ENCODE measurements at regions not wholly inside any gene's neighbourhood (a gene's known extent, or its start where the extent isn't known, plus 50 kb on each side); places are given as distances from the start of the nearest gene placed in this dataset.

- TF ChIP-seq CTCF (IDR thresholded peaks at IDR 0.05) = no peak
- DNase-seq (ENCODE audit: low spot score) (no peak), ATAC-seq (ENCODE audit: insufficient number of reproducible peaks, low FRiP score, low read depth) (no peak)
- no peak overlapping the region for H3K27ac ChIP-seq
- H3K4me3 ChIP-seq = no peak overlapping the region
- no peaks in the 10 kb centered on the region for H3K9me3 ChIP-seq
- peaks cover 8 to 29% of the 10 kb centered on the region in 2 donors for H3K4me1 ChIP-seq (ENCODE audit: control insufficient read depth in 1 of 2, low read depth in 2 of 2)
- no peaks in the 10 kb centered on the region for H3K36me3 ChIP-seq
- no peaks in the 10 kb centered on the region for H3K27me3 ChIP-seq (replicated peaks; ENCODE audit: insufficient read depth)
These were observed 192.8 kb upstream of the SALL3 start for GRCh38 chr18:78786776-78787175.

GRCh38 chr18:78787751-78788150 lies 191.9 kb upstream of the SALL3 start:
- Histone ChIP-seq H3K9me3 (no peaks in the 10 kb centered on the region), H3K36me3 (no peaks in the 10 kb centered on the region), H3K4me1 (ENCODE audit: control insufficient read depth in 1 of 2, low read depth in 2 of 2) (peaks cover 8 to 29% of the 10 kb centered on the region in 2 donors), H3K4me3 (no peak overlapping the region), H3K27me3 (replicated peaks; ENCODE audit: insufficient read depth) (no peaks in the 10 kb centered on the region), H3K27ac (no peak overlapping the region)
- no peak for TF ChIP-seq CTCF (IDR thresholded peaks at IDR 0.05)
- no peak for DNase-seq (ENCODE audit: low spot score)
- ATAC-seq (ENCODE audit: insufficient number of reproducible peaks, low FRiP score, low read depth) = no peak

GRCh38 chr18:78788161-78788560 lies 191.5 kb upstream of the SALL3 start:
- no peaks in the 10 kb centered on the region for H3K9me3 ChIP-seq
- peaks cover 8 to 29% of the 10 kb centered on the region in 2 donors for H3K4me1 ChIP-seq (ENCODE audit: control insufficient read depth in 1 of 2, low read depth in 2 of 2)
- no peak for DNase-seq (ENCODE audit: low spot score)
- no peak overlapping the region for H3K4me3 ChIP-seq
- TF ChIP-seq CTCF (IDR thresholded peaks at IDR 0.05) = no peak
- H3K27ac ChIP-seq = no peak overlapping the region
- H3K36me3 ChIP-seq = no peaks in the 10 kb centered on the region
- H3K27me3 ChIP-seq (replicated peaks; ENCODE audit: insufficient read depth) = no peaks in the 10 kb centered on the region
- no peak for ATAC-seq (ENCODE audit: insufficient number of reproducible peaks, low FRiP score, low read depth)

- peak overlapping the region in 1 of 2 donors; percentile 22 for H3K27ac ChIP-seq
- H3K4me1 ChIP-seq (ENCODE audit: control insufficient read depth in 1 of 2, low read depth in 2 of 2) = peaks cover 8 to 29% of the 10 kb centered on the region in 2 donors
- ATAC-seq (ENCODE audit: insufficient number of reproducible peaks, low FRiP score, low read depth) (no peak), DNase-seq (ENCODE audit: low spot score) (no peak)
- TF ChIP-seq CTCF (IDR thresholded peaks at IDR 0.05) = no peak
- H3K9me3 ChIP-seq = no peaks in the 10 kb centered on the region
- no peaks in the 10 kb centered on the region for H3K27me3 ChIP-seq (replicated peaks; ENCODE audit: insufficient read depth)
- H3K36me3 ChIP-seq = no peaks in the 10 kb centered on the region
- peak overlapping the region; percentile 9 for H3K4me3 ChIP-seq
These were observed 189.8 kb upstream of the SALL3 start for GRCh38 chr18:78789850-78790249.

GRCh38 chr18:78790511-78790910 lies 189.1 kb upstream of the SALL3 start:
- Histone ChIP-seq H3K27ac (no peak overlapping the region), H3K27me3 (replicated peaks; ENCODE audit: insufficient read depth) (no peaks in the 10 kb centered on the region), H3K36me3 (no peaks in the 10 kb centered on the region), H3K4me3 (no peak overlapping the region), H3K4me1 (ENCODE audit: control insufficient read depth in 1 of 2, low read depth in 2 of 2) (peaks cover 8 to 29% of the 10 kb centered on the region in 2 donors), H3K9me3 (no peaks in the 10 kb centered on the region)
- no peak for TF ChIP-seq CTCF (IDR thresholded peaks at IDR 0.05)
- ATAC-seq (ENCODE audit: insufficient number of reproducible peaks, low FRiP score, low read depth) (no peak), DNase-seq (ENCODE audit: low spot score) (no peak)
